ENCODE measurements at regions not wholly inside any gene's neighbourhood (a gene's known extent, or its start where the extent isn't known, plus 50 kb on each side); places are given as distances from the start of the nearest gene placed in this dataset.

GRCh38 chr18:22609642-22610041, 191.9 kb upstream of the CTAGE1 start:
- Mint-ChIP-seq H3K4me1 (peaks cover 65% of the 10 kb centered on the region), H3K36me3 (no peaks in the 10 kb centered on the region), H3K9me3 (no peaks in the 10 kb centered on the region), H3K4me3 (no peak overlapping the region), H3K27me3 (ENCODE audit: low read depth) (peaks cover 11% of the 10 kb centered on the region), H3K27ac (peak overlapping the region; percentile 81)
- TF ChIP-seq CTCF (IDR thresholded peaks at IDR 0.05; ENCODE audit: unreplicated experiment): no peak
- DNase-seq (ENCODE audit: low spot score in 2 of 2, unreplicated experiment in 2 of 2): peak in 1 of 2 experiments; percentile 59

- Mint-ChIP-seq H3K27me3 (ENCODE audit: low read depth) (peaks cover 12% of the 10 kb centered on the region), H3K36me3 (peaks cover 2% of the 10 kb centered on the region), H3K4me3 (no peak overlapping the region), H3K4me1 (peaks cover 29% of the 10 kb centered on the region), H3K9me3 (peaks cover 7% of the 10 kb centered on the region), H3K27ac (no peak overlapping the region)
- DNase-seq (ENCODE audit: low spot score in 2 of 2, unreplicated experiment in 2 of 2): no peak
- TF ChIP-seq CTCF (IDR thresholded peaks at IDR 0.05; ENCODE audit: unreplicated experiment): no peak
Measured at GRCh38 chr18:22613058-22613690, 195.5 kb upstream of the CTAGE1 start.

- Mint-ChIP-seq H3K4me1 (peaks cover 28% of the 10 kb centered on the region), H3K4me3 (no peak overlapping the region), H3K9me3 (peaks cover 10% of the 10 kb centered on the region), H3K27ac (no peak overlapping the region), H3K36me3 (peaks cover 3% of the 10 kb centered on the region), H3K27me3 (ENCODE audit: low read depth) (peaks cover 15% of the 10 kb centered on the region)
- no peak for DNase-seq (ENCODE audit: low spot score in 2 of 2, unreplicated experiment in 2 of 2)
- no peak for TF ChIP-seq CTCF (IDR thresholded peaks at IDR 0.05; ENCODE audit: unreplicated experiment)
Measured at GRCh38 chr18:22613788-22614187, 196.1 kb upstream of the CTAGE1 start.

GRCh38 chr18:22623513-22623912, 205.8 kb upstream of the CTAGE1 start:
- Mint-ChIP-seq H3K27me3 (ENCODE audit: low read depth) (peaks cover 27% of the 10 kb centered on the region), H3K36me3 (peaks cover 6% of the 10 kb centered on the region), H3K27ac (no peak overlapping the region), H3K9me3 (peaks cover 40% of the 10 kb centered on the region), H3K4me1 (peaks cover 21% of the 10 kb centered on the region), H3K4me3 (no peak overlapping the region)
- DNase-seq (ENCODE audit: low spot score in 2 of 2, unreplicated experiment in 2 of 2): no peak
- no peak for TF ChIP-seq CTCF (IDR thresholded peaks at IDR 0.05; ENCODE audit: unreplicated experiment)

- Mint-ChIP-seq H3K27me3 (ENCODE audit: low read depth) (peaks cover 23% of the 10 kb centered on the region), H3K4me1 (peaks cover 21% of the 10 kb centered on the region), H3K4me3 (no peak overlapping the region), H3K27ac (no peak overlapping the region), H3K36me3 (peaks cover 5% of the 10 kb centered on the region), H3K9me3 (peaks cover 34% of the 10 kb centered on the region)
- no peak for DNase-seq (ENCODE audit: low spot score in 2 of 2, unreplicated experiment in 2 of 2)
- TF ChIP-seq CTCF (IDR thresholded peaks at IDR 0.05; ENCODE audit: unreplicated experiment): no peak
Measured at GRCh38 chr18:22624176-22624575, 206.5 kb upstream of the CTAGE1 start.

- TF ChIP-seq CTCF (IDR thresholded peaks at IDR 0.05; ENCODE audit: unreplicated experiment): no peak
- Mint-ChIP-seq H3K4me1 (peaks cover 21% of the 10 kb centered on the region), H3K9me3 (peaks cover 31% of the 10 kb centered on the region), H3K27me3 (ENCODE audit: low read depth) (peaks cover 17% of the 10 kb centered on the region), H3K4me3 (no peak overlapping the region), H3K36me3 (peaks cover 5% of the 10 kb centered on the region), H3K27ac (no peak overlapping the region)
- no peak for DNase-seq (ENCODE audit: low spot score in 2 of 2, unreplicated experiment in 2 of 2)
Measured at GRCh38 chr18:22625406-22625805, 207.7 kb upstream of the CTAGE1 start.
